ENCODE measurements at regions not wholly inside any gene's neighbourhood (a gene's known extent, or its start where the extent isn't known, plus 50 kb on each side); places are given as distances from the start of the nearest gene placed in this dataset.

- TF ChIP-seq CTCF (IDR thresholded peaks at IDR 0.05; ENCODE audit: poor library complexity, severe bottlenecking) (peak; percentile 16), RAD21 (conservative IDR thresholded peaks at IDR 0.05) (no peak), EZH2 (IDR thresholded peaks at IDR 0.05; ENCODE audit: borderline replicate concordance, insufficient read depth, low read length, poor library complexity, severe bottlenecking) (no peak), MXI1 (conservative IDR thresholded peaks at IDR 0.05; ENCODE audit: poor library complexity, severe bottlenecking) (no peak), POLR2AphosphoS5 (IDR thresholded peaks at IDR 0.05) (peak; percentile 54), REST (IDR thresholded peaks at IDR 0.05; ENCODE audit: borderline replicate concordance) (peak; percentile 93)
Measured at GRCh38 chr1:234769986-234770795, 160.2 kb upstream of the IRF2BP2 start.

Measured in neural cell (in vitro differentiated cells).